Cardiac muscle cell (in vitro differentiated cells and primary cell): ENCODE measurements at regions not wholly inside any gene's neighbourhood (a gene's known extent, or its start where the extent isn't known, plus 50 kb on each side); places are given as distances from the start of the nearest gene placed in this dataset.

ENCODE experiments used
- DNase-seq, 2 donors: peaks; one replicate each; pipeline versions ENCODE4 v3.0.0 to v3.0.0-alpha.2; 2010 to 2017; ENCODE audit warnings: low read depth in 1 of 2, low spot score in 1 of 2
- H3K27ac ChIP-seq: fragments of 200-600 bp; sonication (generic); 2 replicates; pipeline ENCODE4 v1.5.1; 2016
- H3K27me3 ChIP-seq: fragments of 200-600 bp; sonication (generic); 2 replicates; pipeline ENCODE4 v1.6.0; 2016; ENCODE audit warnings: control low read depth
- H3K36me3 ChIP-seq: fragments of 200-600 bp; sonication (generic); 2 replicates; pipeline ENCODE4 v1.5.1; 2016; ENCODE audit warnings: control low read depth
- H3K4me1 ChIP-seq: fragments of 200-600 bp; sonication (generic); 2 replicates; pipeline ENCODE4 v1.8.1; 2017; ENCODE audit warnings: low read depth, mild to moderate bottlenecking, mixed run types
- H3K4me3 ChIP-seq: fragments of 200-600 bp; sonication (generic); 2 replicates; pipeline ENCODE4 v1.5.1; 2016; ENCODE audit warnings: mild to moderate bottlenecking
- H3K9me3 ChIP-seq: fragments of 200-600 bp; sonication (generic); 2 replicates; pipeline ENCODE4 v1.5.1; 2017; ENCODE audit warnings: low read depth, mild to moderate bottlenecking, control low read depth
- TF ChIP-seq, protein P1 (sequence below): IDR thresholded peaks from 2 replicates; pipeline ENCODE4 v1.5.1; 2012; ENCODE audit warnings: low read depth, mild to moderate bottlenecking, low read length

DNA sequence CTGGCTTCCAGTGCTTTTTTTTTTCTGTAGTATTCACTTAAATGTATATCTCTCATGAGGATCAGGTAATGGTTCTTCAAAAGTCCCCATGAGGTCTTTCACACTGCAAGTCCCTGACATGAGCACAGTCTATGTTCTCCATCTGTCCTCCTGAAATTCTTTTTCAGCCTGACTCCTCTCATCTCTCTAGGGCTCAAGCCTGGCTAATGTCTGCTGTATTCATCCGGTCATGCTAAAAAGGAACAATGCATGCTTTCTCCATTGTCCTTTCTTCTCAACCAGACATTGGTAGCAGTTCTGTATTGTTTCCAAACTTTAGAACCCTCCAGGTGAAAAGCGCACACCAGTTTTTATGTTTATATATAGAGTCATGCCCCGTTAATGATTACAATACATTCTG, 368.3 kb upstream of the OLFM3 start:
- Histone ChIP-seq H3K4me3 (no peak overlapping the region), H3K9me3 (no peaks in the 10 kb centered on the region), H3K27me3 (no peaks in the 10 kb centered on the region), H3K27ac (no peak overlapping the region), H3K36me3 (no peaks in the 10 kb centered on the region), H3K4me1 (no peaks in the 10 kb centered on the region)
- TF ChIP-seq, protein P1, sequence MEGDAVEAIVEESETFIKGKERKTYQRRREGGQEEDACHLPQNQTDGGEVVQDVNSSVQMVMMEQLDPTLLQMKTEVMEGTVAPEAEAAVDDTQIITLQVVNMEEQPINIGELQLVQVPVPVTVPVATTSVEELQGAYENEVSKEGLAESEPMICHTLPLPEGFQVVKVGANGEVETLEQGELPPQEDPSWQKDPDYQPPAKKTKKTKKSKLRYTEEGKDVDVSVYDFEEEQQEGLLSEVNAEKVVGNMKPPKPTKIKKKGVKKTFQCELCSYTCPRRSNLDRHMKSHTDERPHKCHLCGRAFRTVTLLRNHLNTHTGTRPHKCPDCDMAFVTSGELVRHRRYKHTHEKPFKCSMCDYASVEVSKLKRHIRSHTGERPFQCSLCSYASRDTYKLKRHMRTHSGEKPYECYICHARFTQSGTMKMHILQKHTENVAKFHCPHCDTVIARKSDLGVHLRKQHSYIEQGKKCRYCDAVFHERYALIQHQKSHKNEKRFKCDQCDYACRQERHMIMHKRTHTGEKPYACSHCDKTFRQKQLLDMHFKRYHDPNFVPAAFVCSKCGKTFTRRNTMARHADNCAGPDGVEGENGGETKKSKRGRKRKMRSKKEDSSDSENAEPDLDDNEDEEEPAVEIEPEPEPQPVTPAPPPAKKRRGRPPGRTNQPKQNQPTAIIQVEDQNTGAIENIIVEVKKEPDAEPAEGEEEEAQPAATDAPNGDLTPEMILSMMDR, result no peak
- DNase-seq, result no peak

DNA sequence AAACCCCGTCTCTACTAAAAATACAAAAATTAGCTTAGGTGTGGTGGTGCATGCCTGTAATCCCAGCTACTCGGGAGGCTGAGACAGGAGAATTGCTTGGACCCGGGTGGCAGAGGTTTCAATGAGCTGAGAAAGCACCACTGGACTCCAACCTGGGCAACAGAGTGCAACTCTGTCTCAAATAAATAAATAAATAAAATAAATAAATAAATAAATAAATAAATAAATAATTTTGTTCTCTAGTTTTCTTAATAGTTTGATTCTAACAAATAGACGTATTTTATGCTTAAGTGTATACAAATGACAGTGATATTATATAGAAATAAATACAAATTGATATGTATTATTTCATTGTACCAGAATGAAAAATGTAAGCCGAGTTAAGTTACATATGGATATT, 339.9 kb upstream of the OLFM3 start:
- TF ChIP-seq, protein P1, result no peak

DNA sequence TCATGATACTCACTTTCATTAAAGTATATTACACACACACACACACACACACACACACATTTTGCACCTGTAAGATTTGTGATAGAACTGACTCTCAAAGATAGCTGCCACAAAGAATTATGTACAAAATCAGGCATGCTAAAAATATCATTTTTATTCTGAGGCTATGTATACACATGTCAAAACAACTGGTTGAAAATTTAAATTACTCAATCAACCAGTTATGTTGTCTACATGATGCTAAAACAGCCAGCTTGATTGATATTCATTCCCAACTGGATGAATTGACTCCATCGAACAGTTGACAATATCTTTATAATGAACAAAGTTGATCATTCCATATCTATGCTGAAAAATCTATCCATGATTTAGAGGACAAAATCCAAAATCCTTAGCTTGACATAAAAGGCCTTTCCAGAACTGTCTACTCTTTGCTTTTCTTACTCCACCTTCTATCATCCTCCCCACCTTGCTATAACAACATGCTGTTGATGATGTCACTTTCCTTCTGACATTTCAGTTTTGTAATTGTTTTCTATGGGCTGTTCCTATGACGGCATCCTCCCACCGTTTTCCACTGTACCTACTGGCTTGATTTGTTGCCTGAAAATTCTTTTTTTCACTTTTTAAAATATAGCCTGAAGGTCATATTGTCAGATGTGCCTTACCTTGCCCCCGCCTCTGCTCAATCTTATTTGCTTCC, 321.5 kb upstream of the OLFM3 start:
- H3K9me3 ChIP-seq, result no peaks in the 10 kb centered on the region
- no peak overlapping the region for H3K27ac ChIP-seq
- H3K36me3 ChIP-seq, result no peaks in the 10 kb centered on the region
- TF ChIP-seq, protein P1, result no peak
- DNase-seq, result no peak
- H3K4me3 ChIP-seq, result no peak overlapping the region
- no peaks in the 10 kb centered on the region for H3K27me3 ChIP-seq
- H3K4me1 ChIP-seq, result no peaks in the 10 kb centered on the region

More for the DNA sequence above, 339.9 kb upstream of the OLFM3 start:
- Histone ChIP-seq H3K4me1 (peaks cover 11% of the 10 kb centered on the region), H3K27me3 (no peaks in the 10 kb centered on the region), H3K9me3 (no peaks in the 10 kb centered on the region), H3K27ac (no peak overlapping the region), H3K4me3 (no peak overlapping the region), H3K36me3 (no peaks in the 10 kb centered on the region)
- DNase-seq, result no peak

DNA sequence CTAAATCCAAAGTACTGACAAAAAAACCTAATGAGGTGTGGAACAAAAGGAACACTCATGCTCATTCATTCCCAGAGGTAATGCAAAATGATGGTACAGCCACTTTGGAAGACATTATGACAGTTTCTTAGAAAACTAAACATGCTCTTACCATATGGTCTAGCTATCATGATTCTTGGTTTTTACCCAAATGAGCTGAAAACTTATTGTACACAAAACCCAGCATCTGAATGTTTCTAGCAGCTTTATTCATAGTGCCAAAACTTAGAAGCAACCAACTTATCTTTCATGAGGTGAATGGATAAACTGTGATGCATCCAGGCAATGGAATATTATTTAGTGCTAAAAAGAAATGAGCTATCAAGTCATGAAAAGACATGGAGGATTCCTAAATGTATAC, 318.4 kb upstream of the OLFM3 start:
- H3K36me3 ChIP-seq, result no peaks in the 10 kb centered on the region
- no peaks in the 10 kb centered on the region for H3K27me3 ChIP-seq
- H3K9me3 ChIP-seq, result no peaks in the 10 kb centered on the region
- DNase-seq, result no peak
- H3K4me1 ChIP-seq, result no peaks in the 10 kb centered on the region
- H3K27ac ChIP-seq, result no peak overlapping the region
- H3K4me3 ChIP-seq, result no peak overlapping the region
- TF ChIP-seq, protein P1, result no peak

DNA sequence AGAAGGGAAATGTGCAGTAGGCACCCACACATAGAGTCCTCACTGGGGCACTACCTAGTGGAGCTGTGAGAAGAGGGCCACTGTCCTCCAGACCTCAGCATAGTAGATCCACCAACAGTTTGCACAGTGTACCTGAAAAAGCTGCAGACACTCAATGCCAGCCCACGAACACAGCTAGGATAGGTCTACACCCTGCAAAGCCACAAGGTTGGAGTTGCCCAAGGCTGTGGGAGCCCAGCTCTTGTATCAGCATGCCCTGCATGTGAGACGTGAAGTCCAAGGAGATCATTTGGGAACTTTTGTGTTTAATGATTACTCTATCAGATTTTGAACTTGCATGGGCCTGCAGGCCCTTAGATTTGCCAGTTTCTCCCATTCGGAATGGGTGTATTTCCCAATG, 299.4 kb upstream of the OLFM3 start:
- Histone ChIP-seq H3K9me3 (no peaks in the 10 kb centered on the region), H3K4me3 (no peak overlapping the region), H3K27me3 (no peaks in the 10 kb centered on the region), H3K4me1 (no peaks in the 10 kb centered on the region), H3K27ac (no peak overlapping the region), H3K36me3 (no peaks in the 10 kb centered on the region)
- TF ChIP-seq, protein P1, result no peak
- DNase-seq, result no peak

DNA sequence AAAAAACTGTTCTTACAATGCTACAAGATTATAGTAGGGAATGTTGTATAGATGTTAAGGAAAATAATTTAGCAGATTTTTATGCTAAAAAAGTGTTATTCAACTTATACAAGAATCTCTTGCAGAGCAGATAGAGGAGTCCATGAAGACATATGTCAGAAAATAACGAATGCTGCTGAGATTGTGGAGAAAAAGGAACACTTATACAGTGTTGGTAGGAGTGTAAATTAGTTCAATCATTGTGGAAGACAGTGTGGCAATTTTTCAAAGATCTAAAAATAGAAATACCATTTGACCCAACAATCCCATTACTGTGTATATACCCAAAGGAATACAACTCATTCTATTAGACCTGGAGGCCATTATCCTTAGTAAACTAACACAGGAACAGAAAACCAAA, 286.2 kb upstream of the OLFM3 start:
- DNase-seq, result no peak
- Histone ChIP-seq H3K27me3 (no peaks in the 10 kb centered on the region), H3K4me3 (no peak overlapping the region), H3K9me3 (no peaks in the 10 kb centered on the region), H3K4me1 (no peaks in the 10 kb centered on the region), H3K27ac (no peak overlapping the region), H3K36me3 (no peaks in the 10 kb centered on the region)
- TF ChIP-seq, protein P1, result no peak
